ENCODE measurements at regions not wholly inside any gene's neighbourhood (a gene's known extent, or its start where the extent isn't known, plus 50 kb on each side); places are given as distances from the start of the nearest gene placed in this dataset.
"Not testable (repeated sequence)": the region's sequence is repeated elsewhere in the genome, so short reads cannot be mapped to it uniquely, and the experiment has no call there.

GRCh38 chr2:126154256-126154785 lies 501.6 kb upstream of the GYPC start:
- DNase-seq = no peak

- DNase-seq = not testable (repeated sequence)
These were observed 495.0 kb upstream of the GYPC start for GRCh38 chr2:126160950-126161349.

GRCh38 chr2:126172631-126173184 lies 483.2 kb upstream of the GYPC start:
- no peak for DNase-seq

- no peak for DNase-seq
These were observed 480.7 kb upstream of the GYPC start for GRCh38 chr2:126175222-126175621.

- DNase-seq = no peak
These were observed 478.5 kb upstream of the GYPC start for GRCh38 chr2:126177479-126177878.

- no peak for DNase-seq
These were observed 468.3 kb upstream of the GYPC start for GRCh38 chr2:126187668-126188067.

- DNase-seq = no peak
These were observed 466.4 kb upstream of the GYPC start for GRCh38 chr2:126189527-126189926.

GRCh38 chr2:126200538-126200937 lies 455.4 kb upstream of the GYPC start:
- no peak for DNase-seq

- DNase-seq = no peak
These were observed 447.7 kb upstream of the GYPC start for GRCh38 chr2:126208266-126208665.

- no peak for DNase-seq
These were observed 443.2 kb upstream of the GYPC start for GRCh38 chr2:126212735-126213134.

- no peak for DNase-seq
These were observed 436.9 kb upstream of the GYPC start for GRCh38 chr2:126219081-126219480.

GRCh38 chr2:126220331-126220730 lies 435.6 kb upstream of the GYPC start:
- DNase-seq = no peak

- no peak for DNase-seq
These were observed 434.5 kb upstream of the GYPC start for GRCh38 chr2:126221506-126221905.

- no peak for DNase-seq
These were observed 433.7 kb upstream of the GYPC start for GRCh38 chr2:126222278-126222677.

- DNase-seq = no peak
These were observed 431.2 kb upstream of the GYPC start for GRCh38 chr2:126224776-126225175.

GRCh38 chr2:126227250-126227649 lies 428.7 kb upstream of the GYPC start:
- no peak for DNase-seq

- DNase-seq = no peak
These were observed 427.4 kb upstream of the GYPC start for GRCh38 chr2:126228531-126228930.

- no peak for DNase-seq
These were observed 417.7 kb upstream of the GYPC start for GRCh38 chr2:126238251-126238650.

- DNase-seq = no peak
These were observed 416.5 kb upstream of the GYPC start for GRCh38 chr2:126239320-126239955.

GRCh38 chr2:126241001-126241400 lies 415.0 kb upstream of the GYPC start:
- DNase-seq = no peak

- no peak for DNase-seq
These were observed 414.5 kb upstream of the GYPC start for GRCh38 chr2:126241411-126241810.

- no peak for DNase-seq
These were observed 411.0 kb upstream of the GYPC start for GRCh38 chr2:126244937-126245336.

- no peak for DNase-seq
These were observed 402.3 kb upstream of the GYPC start for GRCh38 chr2:126253669-126254068.

GRCh38 chr2:126264625-126265024 lies 391.3 kb upstream of the GYPC start:
- no peak for DNase-seq

- DNase-seq = no peak
These were observed 386.0 kb upstream of the GYPC start for GRCh38 chr2:126269911-126270310.

Measured in activated T-cell treated with anti-CD3 and anti-CD28 coated beads for 4 hours (primary cell).